KMS-11 (cell line): ENCODE measurements at regions not wholly inside any gene's neighbourhood (a gene's known extent, or its start where the extent isn't known, plus 50 kb on each side); places are given as distances from the start of the nearest gene placed in this dataset.

Experiments
- H2AFZ ChIP-seq: fragments of 200-600 bp; sonication (generic); 2 replicates; pipeline ENCODE4 v1.6.1; 2016; ENCODE audit warnings: antibody characterized with exemption, mixed run types, low read depth
- H3K27ac ChIP-seq: fragments of 200-600 bp; sonication (generic); 2 replicates; pipeline ENCODE4 v1.6.1; 2016; ENCODE audit warnings: mild to moderate bottlenecking, mixed run types
- H3K27me3 ChIP-seq: fragments of 200-600 bp; sonication (generic); 2 replicates; pipeline ENCODE4 v1.6.1; 2017; ENCODE audit warnings: mild to moderate bottlenecking, low read depth, mixed run types, moderate library complexity; ENCODE audit not compliant: insufficient read depth
- H3K36me3 ChIP-seq: fragments of 200-600 bp; sonication (generic); 2 replicates; pipeline ENCODE4 v1.6.1; 2017; ENCODE audit warnings: mild to moderate bottlenecking, mixed run types; ENCODE audit not compliant: insufficient read depth
- H3K4me1 ChIP-seq: fragments of 200-600 bp; sonication (generic); 2 replicates; pipeline ENCODE4 v1.6.1; 2016; ENCODE audit warnings: mild to moderate bottlenecking, low read depth, mixed run types; ENCODE audit not compliant: poor library complexity, severe bottlenecking
- H3K4me2 ChIP-seq: fragments of 200-600 bp; sonication (generic); 2 replicates; pipeline ENCODE4 v1.7.0; 2016; ENCODE audit warnings: mild to moderate bottlenecking, mixed run types
- H3K4me3 ChIP-seq: fragments of 200-600 bp; sonication (generic); IDR thresholded peaks from 2 replicates; pipeline ENCODE4 v1.6.1; 2017; ENCODE audit warnings: low read depth, low read length, mixed read lengths; ENCODE audit not compliant: insufficient read depth
- H3K79me2 ChIP-seq: fragments of 200-600 bp; sonication (generic); 2 replicates; pipeline ENCODE4 v1.6.1; 2016; ENCODE audit warnings: low read depth, mixed run types; ENCODE audit not compliant: insufficient read depth
- H3K9ac ChIP-seq: fragments of 200-600 bp; sonication (generic); 2 replicates; pipeline ENCODE4 v1.6.1; 2016; ENCODE audit warnings: mild to moderate bottlenecking, mixed run types
- H4K20me1 ChIP-seq: fragments of 200-600 bp; sonication (generic); 2 replicates; pipeline ENCODE4 v1.6.1; 2016; ENCODE audit warnings: mild to moderate bottlenecking, mixed run types; ENCODE audit not compliant: insufficient read depth
- TF ChIP-seq, protein P1 (sequence below): fragments of 200-600 bp; sonication (generic); conservative IDR thresholded peaks from 2 replicates; pipeline ENCODE4 v1.6.1; 2017; ENCODE audit warnings: low read depth, mild to moderate bottlenecking, antibody characterized with exemption, low read length, moderate library complexity, mixed read lengths

DNA sequence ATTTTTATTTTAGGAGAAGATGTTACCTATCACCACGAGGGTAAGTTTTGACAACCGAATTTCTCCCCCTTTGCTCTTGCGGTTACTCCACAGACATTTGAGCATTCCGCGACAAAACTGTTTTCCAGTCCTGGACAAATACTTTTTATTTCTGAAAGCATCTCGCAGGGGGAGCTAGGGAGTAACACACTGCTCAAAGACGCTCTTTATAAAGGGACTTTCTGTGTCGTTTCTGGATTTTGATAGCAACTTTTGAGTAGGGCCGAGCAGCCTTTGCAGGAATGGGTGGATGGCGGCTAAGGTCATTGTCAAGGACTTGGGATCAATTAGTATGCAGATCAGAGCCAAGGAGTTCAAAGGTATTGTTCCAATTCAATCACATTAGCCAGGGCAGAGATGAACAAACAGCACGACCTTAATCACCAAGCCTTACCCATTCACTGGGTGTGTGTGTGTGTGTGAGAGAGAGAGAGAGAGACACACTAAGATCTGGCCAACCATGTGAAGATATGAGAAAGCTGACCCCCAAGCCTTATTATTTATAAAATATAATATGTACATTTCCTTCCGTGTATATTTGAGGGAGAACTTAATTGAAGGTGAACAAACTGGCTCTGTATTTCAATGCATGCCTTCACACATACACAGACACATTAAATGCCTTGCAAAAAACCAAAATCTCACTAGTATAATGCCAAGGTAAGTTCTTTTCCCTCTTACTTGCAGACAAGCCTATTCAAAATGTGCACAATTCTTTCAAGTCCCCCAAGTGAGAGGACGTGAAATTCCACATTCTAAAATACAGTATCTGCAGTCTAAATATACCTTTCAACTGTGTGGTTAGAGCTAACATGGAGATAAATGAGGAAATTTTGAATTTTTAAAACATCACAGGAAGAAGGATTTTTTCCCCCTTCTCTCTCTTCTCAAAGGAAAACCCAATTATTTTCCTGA is 613.8 kb downstream of the VRK1 start:
- no peak overlapping the region for H3K9ac ChIP-seq
- peaks cover 14% of the 10 kb centered on the region for H3K4me1 ChIP-seq
- H4K20me1 ChIP-seq = no peaks in the 10 kb centered on the region
- H3K79me2 ChIP-seq = no peaks in the 10 kb centered on the region
- no peak overlapping the region for H3K4me2 ChIP-seq
- H3K27ac ChIP-seq = no peak overlapping the region
- no peak overlapping the region for H3K4me3 ChIP-seq
- TF ChIP-seq, protein P1, sequence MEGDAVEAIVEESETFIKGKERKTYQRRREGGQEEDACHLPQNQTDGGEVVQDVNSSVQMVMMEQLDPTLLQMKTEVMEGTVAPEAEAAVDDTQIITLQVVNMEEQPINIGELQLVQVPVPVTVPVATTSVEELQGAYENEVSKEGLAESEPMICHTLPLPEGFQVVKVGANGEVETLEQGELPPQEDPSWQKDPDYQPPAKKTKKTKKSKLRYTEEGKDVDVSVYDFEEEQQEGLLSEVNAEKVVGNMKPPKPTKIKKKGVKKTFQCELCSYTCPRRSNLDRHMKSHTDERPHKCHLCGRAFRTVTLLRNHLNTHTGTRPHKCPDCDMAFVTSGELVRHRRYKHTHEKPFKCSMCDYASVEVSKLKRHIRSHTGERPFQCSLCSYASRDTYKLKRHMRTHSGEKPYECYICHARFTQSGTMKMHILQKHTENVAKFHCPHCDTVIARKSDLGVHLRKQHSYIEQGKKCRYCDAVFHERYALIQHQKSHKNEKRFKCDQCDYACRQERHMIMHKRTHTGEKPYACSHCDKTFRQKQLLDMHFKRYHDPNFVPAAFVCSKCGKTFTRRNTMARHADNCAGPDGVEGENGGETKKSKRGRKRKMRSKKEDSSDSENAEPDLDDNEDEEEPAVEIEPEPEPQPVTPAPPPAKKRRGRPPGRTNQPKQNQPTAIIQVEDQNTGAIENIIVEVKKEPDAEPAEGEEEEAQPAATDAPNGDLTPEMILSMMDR = no peak
- no peaks in the 10 kb centered on the region for H3K27me3 ChIP-seq
- no peak overlapping the region for H2AFZ ChIP-seq
- H3K36me3 ChIP-seq = no peaks in the 10 kb centered on the region

DNA sequence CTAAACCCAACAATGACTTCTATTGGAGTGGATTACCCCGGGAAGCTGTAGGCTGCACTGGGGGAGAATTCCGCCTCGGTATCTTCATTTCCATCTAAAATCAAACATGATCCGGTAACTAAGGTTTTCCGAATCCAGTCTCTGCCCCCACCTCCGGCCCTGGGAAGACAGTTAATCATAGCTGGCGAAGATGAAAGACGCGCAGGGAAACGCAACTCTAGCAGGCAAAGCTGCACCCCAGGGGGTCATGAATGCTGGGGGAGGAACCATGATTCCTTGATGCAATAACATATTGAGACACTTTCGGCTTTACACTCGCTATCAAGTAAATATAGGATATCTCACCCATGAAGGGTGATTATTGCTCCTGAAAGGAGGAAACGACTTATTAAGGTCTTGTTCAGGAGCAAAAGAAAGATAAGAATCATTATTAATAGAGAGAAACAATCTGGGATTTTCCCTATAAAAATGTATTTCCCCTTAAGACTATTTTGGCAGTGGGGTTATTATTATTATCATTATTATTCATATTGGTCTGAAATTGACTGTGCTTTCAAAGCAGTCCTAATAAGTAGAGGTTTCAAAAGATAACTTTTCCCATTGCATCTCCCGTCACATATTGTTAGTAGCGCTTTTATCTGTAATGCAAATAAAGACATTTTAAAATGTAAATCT is 614.9 kb downstream of the VRK1 start:
- H3K4me1 ChIP-seq = peaks cover 25% of the 10 kb centered on the region
- H3K9ac ChIP-seq = no peak overlapping the region
- no peak overlapping the region for H3K4me2 ChIP-seq
- no peaks in the 10 kb centered on the region for H4K20me1 ChIP-seq
- no peaks in the 10 kb centered on the region for H3K79me2 ChIP-seq
- no peak overlapping the region for H2AFZ ChIP-seq
- TF ChIP-seq, protein P1 = no peak
- H3K27me3 ChIP-seq = no peaks in the 10 kb centered on the region
- H3K27ac ChIP-seq = no peak overlapping the region
- H3K4me3 ChIP-seq = no peak overlapping the region
- H3K36me3 ChIP-seq = no peaks in the 10 kb centered on the region

DNA sequence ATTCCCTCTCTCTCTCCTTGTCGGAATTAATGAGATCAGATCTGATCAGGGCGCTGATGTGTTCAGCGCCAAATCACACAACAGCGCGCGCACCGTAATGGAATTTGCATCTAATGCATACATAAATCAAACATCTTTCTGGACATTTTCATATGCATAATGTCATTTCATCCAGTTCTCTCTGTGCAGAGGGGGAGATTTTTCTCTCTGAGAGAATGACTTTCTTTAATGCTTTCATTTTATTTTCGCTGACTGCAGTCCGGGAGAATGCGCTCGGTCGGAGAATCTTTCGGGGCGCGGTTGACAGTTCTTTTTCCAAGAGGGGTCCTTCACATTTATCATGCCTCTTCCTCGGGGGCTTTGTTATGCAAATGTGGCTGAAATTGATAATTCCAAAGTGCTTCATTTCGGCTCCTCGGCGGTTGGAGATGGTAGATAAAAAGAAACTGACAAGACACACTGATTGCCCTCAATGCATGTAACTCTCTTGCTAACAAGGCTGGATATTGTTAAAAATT is 615.9 kb downstream of the VRK1 start:
- peaks cover 30% of the 10 kb centered on the region for H3K4me1 ChIP-seq
- H3K4me3 ChIP-seq = no peak overlapping the region
- no peaks in the 10 kb centered on the region for H3K36me3 ChIP-seq
- H3K4me2 ChIP-seq = no peak overlapping the region
- H3K79me2 ChIP-seq = no peaks in the 10 kb centered on the region
- no peak overlapping the region for H2AFZ ChIP-seq
- no peak overlapping the region for H3K9ac ChIP-seq
- H3K27me3 ChIP-seq = no peaks in the 10 kb centered on the region
- TF ChIP-seq, protein P1 = no peak
- no peaks in the 10 kb centered on the region for H4K20me1 ChIP-seq
- no peak overlapping the region for H3K27ac ChIP-seq

DNA sequence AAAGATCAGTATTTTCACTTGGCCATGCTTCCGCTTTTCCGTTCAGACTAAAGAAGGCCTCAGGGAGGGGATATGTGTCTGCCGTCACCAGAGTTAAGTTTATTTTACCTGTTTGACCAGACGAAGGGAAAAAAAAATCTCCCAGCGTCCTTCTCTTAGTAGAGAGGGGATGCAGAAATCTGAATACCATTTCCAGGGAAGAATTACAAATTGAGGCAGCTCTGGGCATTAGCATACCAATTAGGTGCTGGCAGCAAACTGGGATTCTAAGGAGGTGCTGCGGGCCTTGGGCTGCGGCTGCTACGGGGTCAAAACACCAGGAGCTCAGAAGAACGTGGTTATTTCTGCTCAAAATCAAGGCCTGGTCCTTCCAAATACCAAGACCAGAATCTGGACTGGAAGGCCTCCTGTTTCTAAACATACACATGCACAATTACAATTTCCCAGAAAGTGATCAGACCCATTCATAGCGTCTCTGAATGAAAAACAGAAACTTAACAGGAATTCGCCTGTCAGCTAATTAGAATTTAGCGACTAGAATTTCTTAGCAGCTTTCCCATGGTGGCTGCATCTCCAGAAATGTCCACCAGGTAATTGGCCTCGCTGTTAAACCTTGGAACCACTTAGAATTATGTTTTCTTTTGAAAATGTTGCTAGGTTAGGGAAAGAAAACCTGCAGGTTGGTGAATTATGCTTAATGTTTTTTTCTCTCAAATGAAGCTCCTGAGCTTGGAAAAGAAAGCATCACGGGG is 617.0 kb downstream of the VRK1 start:
- TF ChIP-seq, protein P1 = no peak
- Histone ChIP-seq H3K27me3 (no peaks in the 10 kb centered on the region), H3K4me1 (peaks cover 21% of the 10 kb centered on the region), H3K9ac (no peak overlapping the region), H4K20me1 (no peaks in the 10 kb centered on the region), H2AFZ (no peak overlapping the region), H3K4me3 (no peak overlapping the region), H3K36me3 (no peaks in the 10 kb centered on the region), H3K4me2 (no peak overlapping the region), H3K79me2 (no peaks in the 10 kb centered on the region), H3K27ac (no peak overlapping the region)
